A549 (cell line): ENCODE measurements at regions not wholly inside any gene's neighbourhood (a gene's known extent, or its start where the extent isn't known, plus 50 kb on each side); places are given as distances from the start of the nearest gene placed in this dataset.

Experiments used
- ATAC-seq, 2 experiments: fragments of 200-7000 bp in 1 of 2; fragments of >200 bp in 1 of 2; cut with Nextera tagmentation in 1 of 2; cut with Tn5 transposase in 1 of 2; 3 replicates each; pipeline versions ENCODE4 v1.8.0 to v1.9.1; 2018 to 2020; ENCODE audit warnings: mild to moderate bottlenecking in 1 of 2, moderate library complexity in 1 of 2
- CTCF ChIA-PET: fragments of 300-600 bp; sonication (Branson Sonifier 250); formaldehyde crosslinking; extraction: SDS; loops from one replicate; lab custom pipeline; 2021; ENCODE audit warnings: antibody characterized with exemption, inconsistent platforms; lab: Yijun Ruan, JAX
- POLR2A ChIA-PET: fragments of 350-600 bp; formaldehyde crosslinking; extraction: SDS; loops from one replicate; lab custom pipeline; 2021; ENCODE audit warnings: antibody characterized with exemption, inconsistent platforms; lab: Yijun Ruan, JAX
- DNase-seq, 2 experiments: peaks; one replicate each; pipeline versions ENCODE4 v3.0.0 to v3.0.0-alpha.2; 2011 to 2016; ENCODE audit warnings: low read depth in 1 of 2, low spot score in 1 of 2
- FAIRE-seq: peaks from 2 replicates; lab custom pipeline; 2011; peaks lifted over from hg19 to GRCh38; lab: Jason Lieb, UNC
- H3K27ac ChIP-seq, 2 experiments: fragments of >200 bp; sonication (Bioruptor Twin); formaldehyde crosslinking; 3 replicates each; pipeline ENCODE4 v1.5.1; 2016 to 2017
- H3K4me1 ChIP-seq: fragments of >200 bp; sonication (Bioruptor Twin); formaldehyde crosslinking; 3 replicates; pipeline ENCODE4 v1.6.1; 2016
- H3K4me2 ChIP-seq: fragments of >200 bp; sonication (Bioruptor Twin); formaldehyde crosslinking; 3 replicates; pipeline ENCODE4 v1.6.1; 2016
- H3K4me3 ChIP-seq: fragments of >200 bp; sonication (Bioruptor Twin); formaldehyde crosslinking; 3 replicates; pipeline ENCODE4 v1.5.1; 2016
- H3K9me3 ChIP-seq: fragments of >200 bp; sonication (Bioruptor Twin); formaldehyde crosslinking; 3 replicates; pipeline ENCODE4 v1.6.1; 2016
- ATOH8 ChIP-seq: fragments of 250-450 bp; sonication (Bioruptor Pico); IDR thresholded peaks from 2 replicates; pipeline ENCODE4 v1.5.0; 2020; ENCODE audit warnings: low read depth, mild to moderate bottlenecking, moderate library complexity
- CBX2 ChIP-seq: fragments of 200-600 bp; sonication (generic); IDR thresholded peaks from 2 replicates; pipeline ENCODE4 v1.6.1; 2016; ENCODE audit warnings: low read depth, mild to moderate bottlenecking, borderline replicate concordance
- CBX8 ChIP-seq: fragments of 200-600 bp; sonication (generic); IDR thresholded peaks from 2 replicates; pipeline ENCODE4 v1.6.1; 2016
- CEBPB ChIP-seq, 2 experiments: fragments of >200 bp in 1 of 2; sonication (Bioruptor Twin) in 1 of 2; formaldehyde crosslinking in 1 of 2; IDR thresholded peaks; 2 replicates each; pipeline ENCODE4 v1.6.1; 2012 to 2016
- EHF ChIP-seq: fragments of 250-450 bp; sonication (Bioruptor Pico); IDR thresholded peaks from 2 replicates; pipeline ENCODE4 v1.5.0; 2020; ENCODE audit warnings: mild to moderate bottlenecking
- ESRRA ChIP-seq: fragments of 150-350 bp; IDR thresholded peaks from 2 replicates; pipeline ENCODE4 v1.6.1; 2014; ENCODE audit warnings: mild to moderate bottlenecking, low read length, borderline replicate concordance
- FOSL2 ChIP-seq, 2 experiments: fragments of 450-650 bp in 1 of 2; fragments of >200 bp in 1 of 2; sonication (Bioruptor Twin) in 1 of 2; formaldehyde crosslinking; IDR thresholded peaks; 2 replicates each; pipeline versions ENCODE4 v1.5.0 to v1.6.1; 2016 to 2020; ENCODE audit warnings: mild to moderate bottlenecking in 1 of 2, moderate library complexity in 1 of 2
- FOXS1 ChIP-seq: fragments of 250-450 bp; sonication (Bioruptor Pico); IDR thresholded peaks from 2 replicates; pipeline ENCODE4 v1.5.0; 2020; ENCODE audit warnings: mild to moderate bottlenecking, moderate library complexity
- GATA3 ChIP-seq: IDR thresholded peaks from 2 replicates; pipeline ENCODE4 v1.6.1; 2012; ENCODE audit warnings: borderline replicate concordance
- HES2 ChIP-seq: fragments of >200 bp; sonication (Bioruptor Twin); formaldehyde crosslinking; IDR thresholded peaks from 2 replicates; pipeline ENCODE4 v1.6.1; 2016
- HOXB13 ChIP-seq: fragments of 250-450 bp; sonication (Bioruptor Pico); IDR thresholded peaks from 2 replicates; pipeline ENCODE4 v1.5.0; 2020; ENCODE audit warnings: low read depth, mild to moderate bottlenecking, moderate library complexity
- JUN ChIP-seq, 2 experiments: fragments of >200 bp; sonication (Bioruptor Twin); formaldehyde crosslinking; IDR thresholded peaks; 2 replicates in 1 of 2; 3 replicates in 1 of 2; pipeline ENCODE4 v1.6.1; 2016 to 2017
- KDM5A ChIP-seq: fragments of 200-600 bp; sonication (generic); IDR thresholded peaks from 2 replicates; pipeline ENCODE4 v1.6.1; 2016; ENCODE audit warnings: antibody characterized with exemption, mild to moderate bottlenecking
- MYC ChIP-seq: IDR thresholded peaks from 2 replicates; pipeline ENCODE4 v1.6.1; 2012; ENCODE audit warnings: mild to moderate bottlenecking, inconsistent platforms, low read length, improper control_type of control experiment, borderline replicate concordance
- NR3C1 ChIP-seq: fragments of >200 bp; sonication (Bioruptor Twin); formaldehyde crosslinking; IDR thresholded peaks from 3 replicates; pipeline ENCODE4 v1.6.1; 2017
- POLR2A ChIP-seq: IDR thresholded peaks from 2 replicates; pipeline ENCODE4 v1.6.1; 2012; ENCODE audit warnings: mild to moderate bottlenecking, low read length
- RCOR1 ChIP-seq: fragments of 150-350 bp; IDR thresholded peaks from 2 replicates; pipeline ENCODE4 v1.6.1; 2014; ENCODE audit warnings: antibody characterized with exemption, low read length, low read depth
- SMC3 ChIP-seq: fragments of >200 bp; sonication (Bioruptor Twin); formaldehyde crosslinking; IDR thresholded peaks from 3 replicates; pipeline ENCODE4 v1.6.1; 2018; ENCODE audit warnings: inconsistent platforms
- SREBF2 ChIP-seq: fragments of 450-650 bp; IDR thresholded peaks from 2 replicates; pipeline ENCODE4 v1.6.1; 2014; ENCODE audit warnings: mild to moderate bottlenecking, moderate library complexity
- ZC3H11A ChIP-seq: fragments of 450-650 bp; IDR thresholded peaks from 2 replicates; pipeline ENCODE4 v1.6.1; 2014; ENCODE audit warnings: antibody characterized with exemption, mild to moderate bottlenecking
- ZFP36 ChIP-seq: fragments of 450-650 bp; IDR thresholded peaks from 2 replicates; pipeline ENCODE4 v1.6.1; 2014; ENCODE audit warnings: borderline replicate concordance; ENCODE audit not compliant: partially characterized antibody
- ZSCAN20 ChIP-seq: fragments of 250-450 bp; sonication (Bioruptor Pico); IDR thresholded peaks from 2 replicates; pipeline ENCODE4 v1.8.0; 2022; ENCODE audit warnings: mild to moderate bottlenecking, moderate library complexity
- WGBS: methylation state at CpG from one replicate; pipeline ENCODE4 v1.1.6; 2017; ENCODE audit errors: missing lambda C conversion rate; 5-methylcytosine and 5-hydroxymethylcytosine counted together
- TF ChIP-seq, protein P1 (sequence below): IDR thresholded peaks from 2 replicates; pipeline ENCODE4 v1.6.1; 2012; ENCODE audit warnings: low read depth, borderline replicate concordance
- TF ChIP-seq, protein P2 (sequence below): IDR thresholded peaks from 2 replicates; pipeline ENCODE4 v1.6.1; 2012

GRCh38 chr12:74922642-74923041, 287.0 kb downstream of the KCNC2 start (continued):
- TF ChIP-seq, protein P1, sequence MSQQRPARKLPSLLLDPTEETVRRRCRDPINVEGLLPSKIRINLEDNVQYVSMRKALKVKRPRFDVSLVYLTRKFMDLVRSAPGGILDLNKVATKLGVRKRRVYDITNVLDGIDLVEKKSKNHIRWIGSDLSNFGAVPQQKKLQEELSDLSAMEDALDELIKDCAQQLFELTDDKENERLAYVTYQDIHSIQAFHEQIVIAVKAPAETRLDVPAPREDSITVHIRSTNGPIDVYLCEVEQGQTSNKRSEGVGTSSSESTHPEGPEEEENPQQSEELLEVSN: no peak
- TF ChIP-seq JUN (IDR thresholded peaks at IDR 0.05) (no peak), FOSL2 (IDR thresholded peaks at IDR 0.05) (no peak), FOSL2 (CRISPR knock-in tag; IDR thresholded peaks at IDR 0.05) (no peak), POLR2A (no peak), EHF (CRISPR knock-in tag) (no peak), SMC3 (no peak)

DNA sequence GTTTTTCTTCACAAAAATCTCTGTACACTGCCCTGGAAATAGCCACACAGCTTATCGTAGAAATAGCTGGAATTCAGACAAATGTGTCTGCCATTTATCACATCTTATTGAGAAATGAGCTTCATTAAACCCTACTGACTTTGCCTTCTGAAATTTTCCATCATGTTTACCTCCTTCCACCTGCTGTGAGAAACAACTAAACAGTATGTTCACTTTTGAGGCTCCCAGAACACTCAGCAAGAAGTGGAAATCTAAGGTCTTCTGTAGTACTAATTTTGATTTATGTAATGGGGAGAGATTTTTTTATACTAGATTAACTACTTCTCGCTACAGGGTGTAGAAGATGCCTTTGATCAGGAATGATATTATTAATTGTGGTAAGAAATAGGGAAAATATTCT, 268.0 kb downstream of the KCNC2 start:
- no peak overlapping the region for H3K4me3 ChIP-seq
- TF ChIP-seq CBX2: no peak
- TF ChIP-seq HOXB13 (CRISPR knock-in tag): no peak
- no peak for TF ChIP-seq ZC3H11A
- no peak for TF ChIP-seq CBX8
- TF ChIP-seq KDM5A: no peak
- TF ChIP-seq, protein P2, sequence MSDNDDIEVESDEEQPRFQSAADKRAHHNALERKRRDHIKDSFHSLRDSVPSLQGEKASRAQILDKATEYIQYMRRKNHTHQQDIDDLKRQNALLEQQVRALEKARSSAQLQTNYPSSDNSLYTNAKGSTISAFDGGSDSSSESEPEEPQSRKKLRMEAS: no peak
- TF ChIP-seq SMC3: no peak
- no peak for TF ChIP-seq SREBF2
- TF ChIP-seq ATOH8: no peak
- no peak for TF ChIP-seq NR3C1
- TF ChIP-seq MYC: no peak
- TF ChIP-seq HES2: no peak
- no peak for TF ChIP-seq RCOR1
- TF ChIP-seq EHF (CRISPR knock-in tag): no peak
- TF ChIP-seq, protein P1: no peak
- no peak for TF ChIP-seq FOXS1 (CRISPR knock-in tag)
- no peak for TF ChIP-seq CEBPB (IDR thresholded peaks at IDR 0.05)
- TF ChIP-seq ESRRA: no peak
- no peak for TF ChIP-seq ZSCAN20
- TF ChIP-seq ZFP36: no peak
- TF ChIP-seq, all 56 proteins: peak for 0
- no peak for DNase-seq
- no peak for ATAC-seq
- ChIA-PET POLR2A (no interaction called here), CTCF (no interaction called here)
- peaks cover 17% of the 10 kb centered on the region for H3K4me1 ChIP-seq
- no peak overlapping the region for H3K27ac ChIP-seq
- FAIRE-seq: no peak
- 75% methylated on average over 2 of the region's 2 CpGs for WGBS
- H3K4me2 ChIP-seq: no peak overlapping the region
- H3K9me3 ChIP-seq: no peaks in the 10 kb centered on the region

DNA sequence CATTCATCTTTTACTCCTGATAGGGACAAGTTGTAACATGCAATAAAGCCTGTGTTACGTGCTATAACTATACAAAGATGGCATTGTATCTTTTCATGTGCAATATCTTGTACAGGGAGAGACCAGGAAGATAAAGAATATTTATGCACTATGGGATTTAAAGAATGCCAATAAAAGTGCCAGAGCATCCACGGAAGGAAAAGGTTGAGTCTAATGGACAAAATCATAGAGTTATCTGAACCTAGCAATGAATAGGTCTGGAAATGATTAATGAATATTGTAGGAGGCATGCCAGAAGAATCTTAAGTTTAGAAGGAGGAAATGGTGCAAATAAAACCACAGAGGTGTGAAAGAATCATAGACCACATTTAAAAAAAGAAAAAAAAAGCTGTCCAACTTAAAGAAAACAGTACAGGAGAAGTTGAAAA, 263.9 kb downstream of the KCNC2 start:
- no peaks in the 10 kb centered on the region for H3K9me3 ChIP-seq
- CTCF ChIA-PET: no interaction called here
- peaks cover 19% of the 10 kb centered on the region for H3K4me1 ChIP-seq
- H3K27ac ChIP-seq: peak overlapping the region; percentile 62 to 72
- WGBS: 9% methylated on average over 2 of the region's 2 CpGs
- peak overlapping the region; percentile 60 for H3K4me2 ChIP-seq
- TF ChIP-seq MYC (no peak), GATA3 (peak; percentile 56; the same call in 1 of the 2 replicates)
- H3K4me3 ChIP-seq: no peak overlapping the region
- peak in 1 of 2 experiments; percentile 76; a peak in 4 of 6 replicates for ATAC-seq
- POLR2A ChIA-PET: no interaction called here
- peak in 1 of 2 experiments; percentile 73 for DNase-seq
- FAIRE-seq: peak; percentile 49
